ENCODE measurements at regions not wholly inside any gene's neighbourhood (a gene's known extent, or its start where the extent isn't known, plus 50 kb on each side); places are given as distances from the start of the nearest gene placed in this dataset.

- 78 to 83% methylated on average over 2 of the region's 2 CpGs for WGBS, 2 donors
These were observed 63.9 kb downstream of the CCDC71L start for GRCh38 chr7:106597014-106597413.

GRCh38 chr7:106595922-106596321 is 65.0 kb downstream of the CCDC71L start:
- WGBS, 2 donors, result 88% methylated on average over 3 of the region's 3 CpGs
- H3K4me3 ChIP-seq, result no peak overlapping the region

More at GRCh38 chr7:106597014-106597413, 63.9 kb downstream of the CCDC71L start:
- H3K36me3 ChIP-seq (ENCODE audit: low read depth, missing control alignments), result no peaks in the 10 kb centered on the region
- H3K9me3 ChIP-seq, result no peaks in the 10 kb centered on the region
- intact Hi-C loops (cut with DNase I; ENCODE audit: low total_unique reads), result no loop called here
- H3K4me3 ChIP-seq, result no peak overlapping the region
- no peaks in the 10 kb centered on the region for H3K27me3 ChIP-seq
- no peaks in the 10 kb centered on the region for H3K4me1 ChIP-seq
- no peak for TF ChIP-seq CTCF (IDR thresholded peaks at IDR 0.05)
- no peak for TF ChIP-seq POLR2A (IDR thresholded peaks at IDR 0.05)
- no peak for DNase-seq
- no peak overlapping the region for H3K27ac ChIP-seq

GRCh38 chr7:106593028-106593417 is 67.9 kb downstream of the CCDC71L start:
- Histone ChIP-seq H3K4me3 (no peak overlapping the region), H3K9me3 (no peaks in the 10 kb centered on the region), H3K36me3 (ENCODE audit: low read depth, missing control alignments) (no peaks in the 10 kb centered on the region), H3K4me1 (no peaks in the 10 kb centered on the region), H3K27me3 (no peaks in the 10 kb centered on the region), H3K27ac (no peak overlapping the region)
- no peak for DNase-seq
- intact Hi-C loops (cut with DNase I; ENCODE audit: low total_unique reads), result no loop called here
- TF ChIP-seq POLR2A (IDR thresholded peaks at IDR 0.05) (no peak), CTCF (IDR thresholded peaks at IDR 0.05) (no peak)
- WGBS, 2 donors, result 93 to 94% methylated on average over 2 of the region's 2 CpGs

More at GRCh38 chr7:106595922-106596321, 65.0 kb downstream of the CCDC71L start:
- no peaks in the 10 kb centered on the region for H3K36me3 ChIP-seq (ENCODE audit: low read depth, missing control alignments)
- no peaks in the 10 kb centered on the region for H3K4me1 ChIP-seq
- no peak for DNase-seq
- TF ChIP-seq CTCF (IDR thresholded peaks at IDR 0.05), result no peak
- no peak for TF ChIP-seq POLR2A (IDR thresholded peaks at IDR 0.05)
- intact Hi-C loops (cut with DNase I; ENCODE audit: low total_unique reads), result no loop called here
- H3K27me3 ChIP-seq, result no peaks in the 10 kb centered on the region
- no peaks in the 10 kb centered on the region for H3K9me3 ChIP-seq
- no peak overlapping the region for H3K27ac ChIP-seq

- Histone ChIP-seq H3K9me3 (no peaks in the 10 kb centered on the region), H3K4me3 (no peak overlapping the region), H3K36me3 (ENCODE audit: low read depth, missing control alignments) (no peaks in the 10 kb centered on the region), H3K27ac (no peak overlapping the region), H3K4me1 (no peaks in the 10 kb centered on the region), H3K27me3 (no peaks in the 10 kb centered on the region)
- 65 to 75% methylated on average over 1 of the region's 1 CpG for WGBS, 2 donors
- no peak for DNase-seq
- TF ChIP-seq CTCF (IDR thresholded peaks at IDR 0.05), result no peak
- no peak for TF ChIP-seq POLR2A (IDR thresholded peaks at IDR 0.05)
- intact Hi-C loops (cut with DNase I; ENCODE audit: low total_unique reads), result no loop called here
These were observed 68.5 kb downstream of the CCDC71L start for GRCh38 chr7:106592282-106593027.

- 92% methylated on average over 4 of the region's 4 CpGs for WGBS, 2 donors
- H3K36me3 ChIP-seq (ENCODE audit: low read depth, missing control alignments), result no peaks in the 10 kb centered on the region
- H3K27me3 ChIP-seq, result no peaks in the 10 kb centered on the region
- no peaks in the 10 kb centered on the region for H3K9me3 ChIP-seq
- no peak overlapping the region for H3K27ac ChIP-seq
- no peak overlapping the region for H3K4me3 ChIP-seq
- no peak for TF ChIP-seq POLR2A (IDR thresholded peaks at IDR 0.05)
- intact Hi-C loops (cut with DNase I; ENCODE audit: low total_unique reads), result no loop called here
- no peaks in the 10 kb centered on the region for H3K4me1 ChIP-seq
- no peak for DNase-seq
These were observed 69.8 kb downstream of the CCDC71L start for GRCh38 chr7:106591146-106591545.
